ENCODE measurements at regions not wholly inside any gene's neighbourhood (a gene's known extent, or its start where the extent isn't known, plus 50 kb on each side); places are given as distances from the start of the nearest gene placed in this dataset.
"Not testable (repeated sequence)": the region's sequence is repeated elsewhere in the genome, so short reads cannot be mapped to it uniquely, and the experiment has no call there.

- H3K23ac ChIP-seq (ENCODE audit: insufficient read length, low read depth, low read length): no peak overlapping the region
- no peak for DNase-seq
- H3K4me3 Mint-ChIP-seq: no peak overlapping the region
- no peak overlapping the region for H3K56ac ChIP-seq (ENCODE audit: insufficient read length, low read depth, low read length)
- no peaks in the 10 kb centered on the region for H4K20me1 ChIP-seq (ENCODE audit: control insufficient read depth, insufficient read depth, insufficient read length)
- H2BK120ac ChIP-seq (ENCODE audit: low read depth, low read length, poor library complexity, severe bottlenecking): no peak overlapping the region
- H2BK12ac ChIP-seq (ENCODE audit: insufficient read length, low read depth, low read length): no peak overlapping the region
- H2BK5ac ChIP-seq (ENCODE audit: insufficient read length, low read length): no peak overlapping the region
- H4K91ac ChIP-seq (ENCODE audit: insufficient read length, low read depth, low read length): no peak overlapping the region
- no peak overlapping the region for H4K8ac ChIP-seq (replicated peaks; ENCODE audit: insufficient read length, low read depth, low read length)
- no peak overlapping the region for H2BK20ac ChIP-seq (ENCODE audit: low read depth, low read length, poor library complexity, severe bottlenecking)
- H2AFZ ChIP-seq (ENCODE audit: low read length): no peak overlapping the region
- no peak overlapping the region for H3K9ac ChIP-seq (ENCODE audit: extremely low read depth, insufficient read length, low read length)
- no peak overlapping the region for H3K14ac ChIP-seq (ENCODE audit: insufficient read depth, low read length)
- no peak overlapping the region for H4K5ac ChIP-seq (ENCODE audit: insufficient read length, low read depth, low read length)
- H3K27me3 Mint-ChIP-seq (ENCODE audit: low read depth): peaks cover 6% of the 10 kb centered on the region
- TF ChIP-seq, protein P1, sequence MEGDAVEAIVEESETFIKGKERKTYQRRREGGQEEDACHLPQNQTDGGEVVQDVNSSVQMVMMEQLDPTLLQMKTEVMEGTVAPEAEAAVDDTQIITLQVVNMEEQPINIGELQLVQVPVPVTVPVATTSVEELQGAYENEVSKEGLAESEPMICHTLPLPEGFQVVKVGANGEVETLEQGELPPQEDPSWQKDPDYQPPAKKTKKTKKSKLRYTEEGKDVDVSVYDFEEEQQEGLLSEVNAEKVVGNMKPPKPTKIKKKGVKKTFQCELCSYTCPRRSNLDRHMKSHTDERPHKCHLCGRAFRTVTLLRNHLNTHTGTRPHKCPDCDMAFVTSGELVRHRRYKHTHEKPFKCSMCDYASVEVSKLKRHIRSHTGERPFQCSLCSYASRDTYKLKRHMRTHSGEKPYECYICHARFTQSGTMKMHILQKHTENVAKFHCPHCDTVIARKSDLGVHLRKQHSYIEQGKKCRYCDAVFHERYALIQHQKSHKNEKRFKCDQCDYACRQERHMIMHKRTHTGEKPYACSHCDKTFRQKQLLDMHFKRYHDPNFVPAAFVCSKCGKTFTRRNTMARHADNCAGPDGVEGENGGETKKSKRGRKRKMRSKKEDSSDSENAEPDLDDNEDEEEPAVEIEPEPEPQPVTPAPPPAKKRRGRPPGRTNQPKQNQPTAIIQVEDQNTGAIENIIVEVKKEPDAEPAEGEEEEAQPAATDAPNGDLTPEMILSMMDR (conservative IDR thresholded peaks at IDR 0.05): no peak
- H3K4me2 ChIP-seq (ENCODE audit: insufficient read depth, insufficient read length, low read length): no peak overlapping the region
- peaks cover 5 to 11% of the 10 kb centered on the region in 2 experiments; a peak in 3 of 5 replicates for H3K9me3 Mint-ChIP-seq
- no peaks in the 10 kb centered on the region for H3K79me2 ChIP-seq (ENCODE audit: insufficient read depth, low read length)
- no peak overlapping the region for H3K27ac Mint-ChIP-seq
- H3K27me3 ChIP-seq (ENCODE audit: insufficient read depth, low read length): no peaks in the 10 kb centered on the region
- H3K18ac ChIP-seq (ENCODE audit: insufficient read length, low read depth, low read length): no peak overlapping the region
- H2BK15ac ChIP-seq (ENCODE audit: low read depth, low read length): no peak overlapping the region
- peaks cover 0 to under 1% of the 10 kb centered on the region in 2 experiments; a peak in 2 of 4 replicates for H3K4me1 Mint-ChIP-seq
- H3K4me1 ChIP-seq (ENCODE audit: insufficient read depth, low read length): no peaks in the 10 kb centered on the region
- no peaks in the 10 kb centered on the region for H3K36me3 Mint-ChIP-seq (ENCODE audit: insufficient read depth in 1 of 3, low read depth in 3 of 3)
- H3K9me3 ChIP-seq (ENCODE audit: control insufficient read depth, low read depth, low read length): no peaks in the 10 kb centered on the region
- no peak overlapping the region for H3T11ph ChIP-seq (ENCODE audit: low read length)
- H2AK5ac ChIP-seq (ENCODE audit: insufficient read length, low read length): no peak overlapping the region
- H3K79me1 ChIP-seq (ENCODE audit: insufficient read depth, low read depth, low read length, poor library complexity, severe bottlenecking): no peaks in the 10 kb centered on the region
- H3K4ac ChIP-seq (ENCODE audit: low read depth, low read length): no peak overlapping the region
- H3K27ac ChIP-seq (ENCODE audit: insufficient read length, low read depth, low read length): no peak overlapping the region
- H3K23me2 ChIP-seq (ENCODE audit: insufficient read length, low read depth, low read length, poor library complexity, severe bottlenecking): no peaks in the 10 kb centered on the region
These were observed 136.4 kb downstream of the CCNG2 start for GRCh38 chr4:77293426-77293825.

- H2AK5ac ChIP-seq (ENCODE audit: insufficient read length, low read length); H3K18ac ChIP-seq (ENCODE audit: insufficient read length, low read depth, low read length); H3K4ac ChIP-seq (ENCODE audit: low read depth, low read length); H3K4me3 Mint-ChIP-seq; H2BK120ac ChIP-seq (ENCODE audit: low read depth, low read length, poor library complexity, severe bottlenecking); H3K4me1 ChIP-seq (ENCODE audit: insufficient read depth, low read length); H2BK12ac ChIP-seq (ENCODE audit: insufficient read length, low read depth, low read length); H3K27me3 Mint-ChIP-seq (ENCODE audit: low read depth); H3K9ac ChIP-seq (ENCODE audit: extremely low read depth, insufficient read length, low read length); H3K79me1 ChIP-seq (ENCODE audit: insufficient read depth, low read depth, low read length, poor library complexity, severe bottlenecking); H3K9me3 Mint-ChIP-seq; H4K20me1 ChIP-seq (ENCODE audit: control insufficient read depth, insufficient read depth, insufficient read length); H4K5ac ChIP-seq (ENCODE audit: insufficient read length, low read depth, low read length); H3K23ac ChIP-seq (ENCODE audit: insufficient read length, low read depth, low read length); H3K27me3 ChIP-seq (ENCODE audit: insufficient read depth, low read length); H3K56ac ChIP-seq (ENCODE audit: insufficient read length, low read depth, low read length); H3K9me3 ChIP-seq (ENCODE audit: control insufficient read depth, low read depth, low read length); H4K91ac ChIP-seq (ENCODE audit: insufficient read length, low read depth, low read length); H3K4me2 ChIP-seq (ENCODE audit: insufficient read depth, insufficient read length, low read length); H3K36me3 Mint-ChIP-seq (ENCODE audit: insufficient read depth in 1 of 3, low read depth in 3 of 3); H3T11ph ChIP-seq (ENCODE audit: low read length); H2BK20ac ChIP-seq (ENCODE audit: low read depth, low read length, poor library complexity, severe bottlenecking); H3K27ac Mint-ChIP-seq; H2BK15ac ChIP-seq (ENCODE audit: low read depth, low read length); H3K79me2 ChIP-seq (ENCODE audit: insufficient read depth, low read length); H2BK5ac ChIP-seq (ENCODE audit: insufficient read length, low read length); H3K14ac ChIP-seq (ENCODE audit: insufficient read depth, low read length); H4K8ac ChIP-seq (replicated peaks; ENCODE audit: insufficient read length, low read depth, low read length); H3K27ac ChIP-seq (ENCODE audit: insufficient read length, low read depth, low read length); H3K23me2 ChIP-seq (ENCODE audit: insufficient read length, low read depth, low read length, poor library complexity, severe bottlenecking): not testable (repeated sequence)
- H3K4me1 Mint-ChIP-seq: peaks cover 18 to 26% of the 10 kb centered on the region in 2 experiments
- no CpG with 5 or more reads among the region's 3 CpGs for WGBS (ENCODE audit: extremely low coverage, insufficient read length, low lambda C conversion rate)
- H2AFZ ChIP-seq (ENCODE audit: low read length): peak overlapping the region; percentile 52
- peak; percentile 48 for DNase-seq
These were observed 144.0 kb downstream of the CCNG2 start for GRCh38 chr4:77300996-77301395.
